Ovary (tissue), 7 donors: ENCODE measurements at regions not wholly inside any gene's neighbourhood (a gene's known extent, or its start where the extent isn't known, plus 50 kb on each side); places are given as distances from the start of the nearest gene placed in this dataset.

Experiments
- DNase-seq, 5 donors: peaks; one replicate each; pipeline ENCODE4 v3.0.0-alpha.2; 2019 to 2020
- H3K27ac ChIP-seq, 2 donors: fragments of 200-600 bp; one replicate each; pipeline versions ENCODE4 v1.5.1 to v1.8.0; 2019 to 2022
- H3K27me3 ChIP-seq: fragments of 200-600 bp; one replicate; pipeline ENCODE4 v1.8.0; 2022
- H3K36me3 ChIP-seq: fragments of 200-600 bp; sonication (generic); one replicate; pipeline ENCODE4 v1.5.1; 2019
- H3K4me1 ChIP-seq: one replicate; pipeline ENCODE4 v1.8.1; 2013; ENCODE audit warnings: mild to moderate bottlenecking, moderate library complexity; ENCODE audit not compliant: insufficient read depth
- H3K4me3 ChIP-seq: fragments of 200-600 bp; sonication (generic); one replicate; pipeline ENCODE4 v1.5.1; 2017
- H3K9me3 ChIP-seq, 2 donors: fragments of 200-600 bp in 1 of 2; sonication (generic) in 1 of 2; one replicate each; pipeline versions ENCODE4 v1.5.1 to v1.8.1; 2013 to 2019; ENCODE audit warnings: mild to moderate bottlenecking in 1 of 2, moderate library complexity in 1 of 2
- EP300 ChIP-seq: sonication (generic); formaldehyde crosslinking; IDR thresholded peaks from one replicate; pipeline ENCODE4 v1.6.1; 2017; ENCODE audit warnings: antibody characterized with exemption
- POLR2A ChIP-seq: fragments of 450-650 bp; IDR thresholded peaks from one replicate; pipeline ENCODE4 v1.6.1; 2017; ENCODE audit warnings: antibody characterized with exemption, mild to moderate bottlenecking, moderate library complexity
- WGBS, 3 donors: extraction: QIAGEN DNeasy Blood & Tissue Kit in 1 of 3; methylation state at CpG; one replicate each; pipeline versions ENCODE4 v1.1.5 to v1.1.7; 2013 to 2017; 5-methylcytosine and 5-hydroxymethylcytosine counted together
- intact Hi-C, 4 donors: fragments of 100-400 bp; cut with DNase I; formaldehyde crosslinking; loops; one replicate each; pipeline versions ENCODE4 v1.11.0 to v1.15.1; 2022 to 2023
- TF ChIP-seq, protein P1 (sequence below), 3 donors: fragments of 450-650 bp in 2 of 3; fragments of 200-600 bp in 1 of 3; IDR thresholded peaks; one replicate each; pipeline versions ENCODE4 v1.5.1 to v1.8.0; 2016 to 2022; ENCODE audit warnings: antibody characterized with exemption in 3 of 3, mild to moderate bottlenecking in 1 of 3
- donor health status: DM: no; HTN: no; CAD: no; lungs with moderate emphysema.
- donor health status: DM: no; HTN: no; CAD: no.
- donor health status: Bipolar disorder and iron deficiency.
- donor health status: DM: no; HTN: no; CAD: no.
- donor health status: DM: yes; HTN: yes; CAD: no.

DNA sequence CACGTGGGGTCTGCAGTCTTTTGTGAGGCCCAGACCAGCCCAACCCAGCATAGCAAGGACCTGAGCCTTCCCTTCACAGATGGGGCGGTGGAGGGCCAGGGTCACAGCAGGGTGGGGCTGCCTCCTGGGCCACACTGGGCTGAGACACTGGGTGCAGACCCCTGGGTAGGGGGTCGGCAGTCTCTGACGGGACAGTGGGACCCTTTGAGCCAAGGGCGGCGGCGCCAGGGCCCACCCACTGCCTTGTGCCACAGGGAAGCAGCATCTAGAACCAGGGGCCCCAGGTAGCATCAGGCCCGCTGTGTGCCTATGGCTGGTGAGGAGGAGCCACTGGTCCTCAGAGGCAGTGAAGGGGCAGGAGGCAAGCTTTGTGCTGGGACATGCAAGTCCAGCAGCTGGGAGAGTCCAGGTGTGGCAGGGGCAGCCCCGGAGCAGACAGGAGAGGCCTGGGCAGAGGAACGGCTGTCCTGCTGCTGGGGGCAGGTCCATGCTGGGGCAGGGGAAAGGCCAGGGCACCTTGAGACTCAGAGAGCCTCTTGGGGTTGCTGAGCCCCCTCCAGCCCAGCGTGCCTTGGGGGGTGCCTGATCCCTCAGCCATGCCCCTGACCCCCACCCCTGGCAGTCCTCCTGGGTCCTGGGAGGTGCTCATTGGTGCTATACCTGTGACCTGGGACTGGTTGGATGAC lies 131.3 kb upstream of the NKX1-1 start:
- TF ChIP-seq POLR2A (no peak), EP300 (no peak)
- TF ChIP-seq, protein P1, sequence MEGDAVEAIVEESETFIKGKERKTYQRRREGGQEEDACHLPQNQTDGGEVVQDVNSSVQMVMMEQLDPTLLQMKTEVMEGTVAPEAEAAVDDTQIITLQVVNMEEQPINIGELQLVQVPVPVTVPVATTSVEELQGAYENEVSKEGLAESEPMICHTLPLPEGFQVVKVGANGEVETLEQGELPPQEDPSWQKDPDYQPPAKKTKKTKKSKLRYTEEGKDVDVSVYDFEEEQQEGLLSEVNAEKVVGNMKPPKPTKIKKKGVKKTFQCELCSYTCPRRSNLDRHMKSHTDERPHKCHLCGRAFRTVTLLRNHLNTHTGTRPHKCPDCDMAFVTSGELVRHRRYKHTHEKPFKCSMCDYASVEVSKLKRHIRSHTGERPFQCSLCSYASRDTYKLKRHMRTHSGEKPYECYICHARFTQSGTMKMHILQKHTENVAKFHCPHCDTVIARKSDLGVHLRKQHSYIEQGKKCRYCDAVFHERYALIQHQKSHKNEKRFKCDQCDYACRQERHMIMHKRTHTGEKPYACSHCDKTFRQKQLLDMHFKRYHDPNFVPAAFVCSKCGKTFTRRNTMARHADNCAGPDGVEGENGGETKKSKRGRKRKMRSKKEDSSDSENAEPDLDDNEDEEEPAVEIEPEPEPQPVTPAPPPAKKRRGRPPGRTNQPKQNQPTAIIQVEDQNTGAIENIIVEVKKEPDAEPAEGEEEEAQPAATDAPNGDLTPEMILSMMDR (IDR thresholded peaks at IDR 0.05) = no peak
- peak in 1 of 5 donors; percentile 9 for DNase-seq
- Histone ChIP-seq H3K27me3 (no peaks in the 10 kb centered on the region), H3K27ac (no peak overlapping the region), H3K36me3 (no peaks in the 10 kb centered on the region), H3K4me1 (no peaks in the 10 kb centered on the region), H3K9me3 (no peaks in the 10 kb centered on the region), H3K4me3 (no peak overlapping the region)
- WGBS, 3 donors = 81 to 93% (median 87%) methylated on average over 9 to 11 of the region's 11 CpGs
- intact Hi-C loops = no loop called here

DNA sequence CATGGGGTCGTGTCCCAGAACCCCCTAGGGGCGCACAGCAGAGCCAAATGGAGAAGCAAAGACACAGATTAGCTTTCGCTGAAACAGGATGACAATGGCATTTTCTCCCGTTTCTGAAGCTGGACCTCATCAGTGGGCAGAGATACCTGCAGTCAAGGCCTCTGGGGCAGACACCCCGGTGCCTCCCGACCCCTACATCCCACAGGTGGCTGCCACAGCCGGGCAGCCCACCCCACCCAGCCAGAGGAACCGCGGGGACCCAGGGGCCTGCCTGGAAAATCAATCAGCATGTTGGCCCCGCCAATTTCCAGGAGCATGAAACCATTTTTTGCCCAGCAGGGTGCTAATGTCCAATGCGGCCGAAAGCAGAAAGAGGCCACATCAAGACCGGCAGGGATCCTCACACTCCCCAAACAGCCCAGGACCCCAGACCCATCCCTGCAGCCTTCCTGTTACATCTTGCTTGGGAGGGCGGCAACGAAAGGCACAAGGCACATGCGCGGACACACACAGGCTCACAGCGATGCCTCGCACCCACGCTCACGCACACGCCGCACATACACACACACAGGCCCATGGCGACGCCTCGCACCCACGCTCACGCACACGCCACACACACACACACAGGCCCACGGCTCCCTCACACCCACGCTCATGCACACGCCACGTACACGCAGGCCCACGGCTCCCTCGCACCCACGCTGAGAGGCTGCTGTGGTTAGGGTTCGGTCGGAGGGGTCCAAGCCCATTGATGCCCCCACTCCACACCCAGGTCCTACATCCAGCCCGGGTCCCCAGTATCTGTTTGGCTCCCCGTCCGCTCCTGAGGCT lies 130.6 kb upstream of the NKX1-1 start:
- Histone ChIP-seq H3K9me3 (no peaks in the 10 kb centered on the region), H3K4me1 (no peaks in the 10 kb centered on the region), H3K27ac (no peak overlapping the region), H3K36me3 (no peaks in the 10 kb centered on the region), H3K4me3 (no peak overlapping the region), H3K27me3 (no peaks in the 10 kb centered on the region)
- 89 to 91% (median 91%) methylated on average over 42 of the region's 42 CpGs for WGBS, 3 donors
- no peak for TF ChIP-seq EP300
- TF ChIP-seq, protein P1 (IDR thresholded peaks at IDR 0.05) = no peak
- peak in 1 of 5 donors; percentile 11 for DNase-seq
- intact Hi-C loops = no loop called here

DNA sequence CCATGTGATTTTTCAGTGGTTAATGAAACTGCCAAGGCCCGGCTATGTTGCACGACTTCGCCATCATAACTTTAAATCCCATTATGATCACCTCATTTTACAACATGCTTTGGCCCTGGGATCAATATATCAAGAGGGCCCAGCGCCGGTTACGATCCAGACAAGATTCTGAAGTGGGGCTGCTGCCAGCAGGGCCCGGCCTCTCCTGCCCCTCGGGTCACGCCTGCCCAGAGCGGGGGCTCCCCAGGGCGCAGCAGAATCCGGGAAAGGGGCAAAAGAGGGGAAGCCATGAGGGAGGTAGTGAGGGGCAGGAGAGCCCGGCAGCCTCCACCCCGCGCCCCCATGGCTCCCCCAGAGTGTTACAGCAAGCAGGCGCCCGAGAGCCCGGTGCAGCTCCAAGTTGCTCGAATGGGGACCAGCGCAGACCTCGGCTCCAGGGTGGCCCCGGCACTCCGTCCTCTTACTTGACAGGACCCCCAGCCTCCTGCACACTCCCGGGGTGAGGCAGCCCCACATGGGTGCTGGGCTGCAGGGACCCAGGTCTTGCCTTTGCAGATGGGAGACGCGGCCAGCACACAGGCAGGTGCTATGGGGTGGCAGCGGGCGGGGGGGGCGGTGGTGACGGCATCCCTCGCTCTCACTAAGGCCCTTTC lies 129.8 kb upstream of the NKX1-1 start:
- intact Hi-C loops = no loop called here
- H3K4me3 ChIP-seq = no peak overlapping the region
- H3K27me3 ChIP-seq = no peaks in the 10 kb centered on the region
- H3K9me3 ChIP-seq = no peaks in the 10 kb centered on the region
- WGBS, 3 donors = 86 to 88% (median 86%) methylated on average over 31 of the region's 31 CpGs
- DNase-seq = peak in 1 of 5 donors; percentile 9
- H3K27ac ChIP-seq = no peak overlapping the region
- no peaks in the 10 kb centered on the region for H3K36me3 ChIP-seq
- no peaks in the 10 kb centered on the region for H3K4me1 ChIP-seq
- no peak for TF ChIP-seq POLR2A
- TF ChIP-seq, protein P1 (IDR thresholded peaks at IDR 0.05) = no peak
- TF ChIP-seq EP300 = no peak

DNA sequence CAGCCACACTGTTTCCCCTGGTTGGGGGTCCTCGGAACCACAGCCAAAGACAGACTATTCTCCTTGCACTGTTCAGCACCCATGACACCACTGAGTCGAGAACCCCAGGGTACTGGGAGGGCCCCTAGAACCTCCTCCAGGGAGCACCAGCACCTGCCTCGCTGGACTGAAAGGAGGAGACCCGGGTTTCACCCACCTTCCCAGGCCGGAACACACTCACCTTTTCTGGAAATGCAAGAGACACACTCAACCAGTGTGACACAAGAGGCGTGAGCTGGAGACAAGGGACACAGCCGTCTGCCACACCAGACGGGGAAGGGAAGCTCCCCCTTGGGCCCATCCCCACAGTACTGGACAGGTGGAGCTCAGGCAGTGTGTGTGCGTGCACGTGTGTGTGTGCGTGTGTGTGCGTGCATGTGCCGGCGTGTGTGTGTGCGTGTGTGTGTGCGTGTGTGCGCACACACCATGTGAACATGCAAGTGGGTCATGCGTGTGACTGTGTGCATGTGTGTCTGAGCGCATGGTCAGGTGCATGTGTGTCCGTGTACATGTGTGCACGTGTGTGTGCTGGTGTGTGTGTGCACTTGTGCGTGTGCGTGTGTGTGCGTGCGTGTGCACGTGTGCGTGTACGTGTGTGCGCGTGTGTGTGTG lies 128.8 kb upstream of the NKX1-1 start:
- no peak overlapping the region for H3K27ac ChIP-seq
- DNase-seq = no peak
- H3K4me3 ChIP-seq = no peak overlapping the region
- no peaks in the 10 kb centered on the region for H3K4me1 ChIP-seq
- no peaks in the 10 kb centered on the region for H3K27me3 ChIP-seq
- H3K36me3 ChIP-seq = no peaks in the 10 kb centered on the region
- TF ChIP-seq, protein P1 (IDR thresholded peaks at IDR 0.05) = no peak
- no peak for TF ChIP-seq EP300
- no peak for TF ChIP-seq POLR2A
- H3K9me3 ChIP-seq = no peaks in the 10 kb centered on the region
- WGBS, 3 donors = 86 to 94% (median 89%) methylated on average over 30 of the region's 30 CpGs
- intact Hi-C loops = no loop called here
